TTC549 (cell line): ENCODE measurements at regions not wholly inside any gene's neighbourhood (a gene's known extent, or its start where the extent isn't known, plus 50 kb on each side); places are given as distances from the start of the nearest gene placed in this dataset.
"Not testable (repeated sequence)": the region's sequence is repeated elsewhere in the genome, so short reads cannot be mapped to it uniquely, and the experiment has no call there.

Experiments used
- FAIRE-seq: peaks from 2 replicates; lab custom pipeline; 2012; peaks lifted over from hg19 to GRCh38; lab: Jason Lieb, UNC

DNA sequence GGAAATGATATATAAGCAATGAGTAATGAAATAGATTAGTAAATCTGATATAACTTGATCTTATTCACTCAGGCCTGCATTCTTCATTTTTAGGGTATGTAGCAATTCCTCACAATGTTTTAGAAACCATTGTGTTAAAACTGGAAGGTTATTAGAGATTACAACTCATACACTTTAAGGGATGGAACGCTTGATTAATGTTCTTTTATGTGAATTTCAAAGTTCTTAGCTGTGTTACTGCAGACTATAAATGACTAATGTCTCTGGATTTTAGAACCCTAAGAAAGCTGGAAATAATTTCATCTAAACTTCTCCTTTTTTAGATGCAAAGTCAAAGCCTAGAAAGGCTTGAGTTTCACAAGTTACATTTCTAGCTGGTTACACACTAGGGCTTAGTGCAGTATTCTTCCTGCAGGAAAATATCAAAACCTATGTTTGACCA, 148.2 kb upstream of the CLEC14A start:
- no peak for FAIRE-seq

DNA sequence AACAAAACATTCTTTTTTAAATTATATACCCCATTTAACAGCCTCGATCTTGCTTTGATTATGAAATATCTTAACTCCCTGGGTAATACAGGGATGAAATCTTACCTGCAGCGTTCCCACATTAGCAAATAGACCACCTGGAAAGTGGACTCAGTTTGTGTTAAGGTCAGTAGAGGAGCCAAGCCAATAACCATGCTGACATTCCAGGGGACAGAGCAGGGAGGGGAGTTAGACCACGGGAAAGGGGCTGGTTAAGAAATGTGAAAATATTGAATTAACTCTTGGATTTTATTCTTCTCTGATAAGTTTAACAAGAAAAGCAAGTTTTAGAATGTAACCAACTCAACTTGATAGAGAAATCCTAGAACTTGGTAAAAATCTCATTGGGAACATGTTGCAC, 144.9 kb upstream of the CLEC14A start:
- no peak for FAIRE-seq

DNA sequence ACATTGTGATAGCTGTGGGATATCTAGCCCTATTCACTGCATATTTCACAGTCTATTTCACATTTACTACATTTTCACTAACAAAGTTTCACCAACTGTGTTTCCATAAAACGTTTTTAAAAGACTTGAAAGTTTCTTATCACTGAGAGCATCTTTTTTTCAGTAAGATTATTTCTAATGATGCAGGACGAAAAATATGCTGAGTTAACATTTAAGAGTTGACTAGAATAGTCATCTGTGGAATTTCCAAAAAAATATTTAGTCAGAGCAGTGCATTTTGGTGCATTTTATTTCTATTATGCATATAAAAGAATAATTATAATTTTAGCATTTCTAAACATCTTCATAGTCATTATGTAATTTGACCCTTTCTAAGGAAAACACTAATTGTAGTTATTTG, 143.8 kb upstream of the CLEC14A start:
- FAIRE-seq, result no peak

DNA sequence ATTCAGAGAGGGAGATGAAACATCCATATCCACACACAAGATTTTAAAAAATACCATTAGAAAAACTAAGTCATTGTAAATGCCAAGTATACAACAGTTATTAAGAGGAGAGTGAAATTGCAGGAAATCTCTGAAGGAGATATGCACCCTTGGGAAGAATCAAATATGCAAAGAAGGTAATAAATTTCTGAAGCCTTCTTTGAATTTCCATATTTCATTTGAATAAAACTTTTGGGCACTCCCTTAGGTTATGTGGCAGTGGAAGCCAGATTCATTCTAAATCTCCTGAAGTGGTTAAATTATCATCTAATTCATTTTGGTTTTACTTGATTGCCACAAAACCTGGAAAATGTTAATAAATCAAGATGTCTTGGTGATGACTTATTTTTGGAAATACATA, 138.9 kb upstream of the CLEC14A start:
- no peak for FAIRE-seq

DNA sequence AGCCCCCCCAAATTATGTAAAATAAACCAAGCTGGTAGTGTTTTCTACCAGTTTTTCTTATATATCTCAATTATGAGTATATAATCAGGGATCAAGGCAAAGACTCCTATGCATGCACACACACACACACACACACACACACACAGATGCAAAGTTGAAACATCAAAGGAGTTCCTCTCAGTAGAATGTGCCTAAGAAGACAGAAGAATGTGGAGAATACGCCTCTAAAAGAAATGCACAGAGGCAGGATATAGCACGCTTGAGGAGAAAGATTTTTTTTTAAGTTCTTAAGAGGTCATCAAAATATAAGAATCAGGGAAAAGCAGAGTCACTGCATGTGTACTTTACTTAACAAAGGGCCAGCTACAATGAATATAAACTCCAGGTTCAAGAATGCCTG, 138.2 kb upstream of the CLEC14A start:
- no peak for FAIRE-seq

DNA sequence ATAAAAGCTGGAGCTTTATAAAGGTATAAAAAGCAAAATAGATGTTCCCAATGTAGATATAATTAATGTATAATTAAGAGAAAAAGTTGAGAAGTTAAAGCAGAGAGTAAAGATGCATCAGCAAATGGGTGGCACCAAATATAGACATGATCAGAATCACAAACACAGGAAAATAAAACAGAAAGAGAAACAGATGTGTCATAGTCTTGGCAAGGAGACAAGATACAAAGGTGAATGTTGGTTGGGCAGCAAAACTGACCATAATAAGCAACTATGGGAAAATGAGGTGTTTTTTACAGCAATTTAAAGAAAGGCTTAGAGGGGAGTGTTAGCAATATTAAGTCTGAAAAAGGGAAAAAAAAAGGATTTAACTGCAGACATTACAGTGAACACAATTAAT, 135.4 kb upstream of the CLEC14A start:
- no peak for FAIRE-seq

DNA sequence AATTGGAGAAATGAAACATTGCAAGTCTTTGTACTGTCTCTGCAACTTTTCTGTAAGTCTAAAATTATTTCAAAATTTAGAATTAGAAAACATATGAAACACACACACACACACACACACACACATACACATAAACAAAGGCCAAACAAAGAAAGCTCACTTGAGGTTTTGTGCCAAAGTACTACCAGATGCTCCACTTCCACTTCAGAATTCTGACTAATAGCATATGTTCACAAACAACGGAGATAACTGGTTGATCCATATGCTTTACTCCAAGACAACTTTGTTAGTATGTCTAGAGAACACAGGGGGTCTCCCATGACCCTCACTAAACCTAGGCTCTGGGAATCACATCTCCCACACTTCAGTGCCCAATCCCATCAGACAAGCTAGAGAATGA, 133.8 kb upstream of the CLEC14A start:
- FAIRE-seq, result no peak

DNA sequence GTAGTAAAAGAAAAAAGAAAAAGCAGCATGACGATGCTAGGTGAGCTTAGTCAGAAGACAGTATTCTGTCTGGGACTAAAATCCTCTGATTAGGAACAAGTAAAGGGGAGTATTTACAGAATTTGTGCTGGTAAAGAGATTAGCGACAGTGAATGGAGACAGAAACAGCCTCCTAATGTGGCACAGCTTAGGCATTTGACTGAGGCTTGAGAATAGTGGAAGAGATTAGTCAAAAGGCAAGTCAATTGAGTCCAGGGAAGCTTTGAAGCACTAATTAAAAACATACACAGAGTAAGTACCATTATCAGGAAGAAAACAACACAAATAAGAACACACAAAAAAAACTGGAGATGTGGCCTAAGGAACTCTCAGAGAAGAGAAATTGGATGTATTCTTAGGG, 131.9 kb upstream of the CLEC14A start:
- FAIRE-seq, result no peak

DNA sequence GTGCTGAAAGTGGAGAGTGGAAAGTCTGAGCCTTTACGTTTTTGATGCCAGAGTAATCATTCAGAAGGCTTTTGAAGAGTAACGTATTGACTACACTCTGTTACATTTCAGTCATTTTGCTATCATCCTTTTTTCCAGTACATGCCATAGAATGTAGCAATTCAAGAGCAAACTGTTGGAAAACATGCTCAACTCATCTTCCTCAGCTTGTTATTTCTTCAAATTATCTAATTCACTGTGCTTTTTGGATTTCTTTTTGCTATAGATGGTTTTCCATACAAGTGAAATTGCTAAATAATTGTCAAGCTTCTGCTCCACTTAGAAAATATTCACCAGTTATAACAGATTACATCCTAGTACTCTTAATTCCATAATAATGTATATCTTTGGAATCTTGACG, 129.9 kb upstream of the CLEC14A start:
- FAIRE-seq, result no peak

DNA sequence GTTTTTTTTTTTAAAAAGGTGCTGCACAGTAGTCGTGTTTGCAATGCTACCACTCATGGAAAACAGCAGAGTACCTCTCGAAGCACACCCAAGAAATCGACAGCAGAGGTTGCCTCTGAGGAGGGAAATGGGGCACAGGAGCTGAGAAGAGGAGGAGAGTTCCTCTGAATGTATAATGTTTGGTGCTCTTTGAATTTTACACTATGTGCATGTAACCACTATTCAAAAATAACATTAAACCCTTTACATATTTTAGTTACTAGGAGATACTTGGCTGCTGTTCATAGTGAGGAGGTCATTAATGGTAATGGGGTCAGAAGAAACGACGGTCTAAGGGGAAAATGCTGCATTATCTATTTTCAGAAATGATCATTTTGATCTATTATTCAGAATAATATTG, 129.4 kb upstream of the CLEC14A start:
- no peak for FAIRE-seq

DNA sequence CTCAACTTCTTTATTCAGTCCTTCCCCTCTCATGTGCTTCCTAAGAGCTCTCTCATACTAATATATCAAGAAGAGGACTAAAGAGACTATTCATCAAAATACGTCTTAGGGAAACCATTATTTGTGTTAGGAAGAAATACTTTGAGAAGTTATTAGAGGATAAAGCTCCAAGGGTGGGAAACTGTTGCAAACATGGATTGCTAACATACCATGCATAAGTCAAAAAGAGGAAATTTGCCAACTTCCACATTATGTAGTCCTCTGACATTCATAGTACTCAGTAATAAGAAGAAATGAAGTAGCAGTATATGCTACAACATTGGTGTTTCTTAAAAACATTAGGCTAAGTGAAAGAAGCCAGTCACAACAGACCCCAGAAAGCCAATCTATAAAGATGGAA, 128.8 kb upstream of the CLEC14A start:
- no peak for FAIRE-seq

DNA sequence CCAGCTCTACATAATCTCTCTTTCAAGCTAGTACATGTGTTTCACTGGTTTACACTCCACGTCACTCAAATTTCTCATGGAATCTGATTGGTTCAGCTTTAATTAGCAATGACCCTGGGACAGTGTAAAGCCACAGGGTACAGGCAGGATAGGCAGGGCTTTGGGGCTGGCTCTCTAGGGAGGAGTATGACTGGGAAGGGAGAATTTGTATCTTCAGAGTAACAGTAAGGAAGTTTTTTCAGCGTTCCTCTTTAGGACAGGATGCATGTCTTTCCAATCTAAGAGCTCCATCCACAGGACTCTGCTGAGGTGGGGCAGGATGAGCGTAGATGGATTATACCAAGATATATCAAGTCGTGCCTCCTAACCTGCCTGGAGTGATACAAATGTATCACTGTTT, 112.0 kb upstream of the CLEC14A start:
- no peak for FAIRE-seq

DNA sequence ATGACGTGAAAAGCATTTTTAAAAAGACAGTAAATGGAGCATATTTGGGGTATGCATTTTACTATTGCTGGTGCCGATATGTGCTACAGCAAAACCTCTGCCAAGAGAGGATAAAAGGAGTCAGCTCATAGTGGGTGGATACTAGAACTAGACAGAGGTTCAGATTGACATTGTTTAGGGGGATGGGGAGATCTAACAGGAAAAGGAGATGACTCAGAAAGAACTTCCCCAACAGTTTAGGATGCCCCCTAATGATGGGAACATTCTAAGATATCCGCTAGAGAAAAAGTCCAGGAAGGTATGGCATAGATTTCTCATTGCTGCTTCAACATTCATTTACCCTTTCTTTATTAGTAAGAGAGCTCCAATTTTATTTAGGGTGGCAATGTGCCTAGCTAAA, 110.5 kb upstream of the CLEC14A start:
- no peak for FAIRE-seq

DNA sequence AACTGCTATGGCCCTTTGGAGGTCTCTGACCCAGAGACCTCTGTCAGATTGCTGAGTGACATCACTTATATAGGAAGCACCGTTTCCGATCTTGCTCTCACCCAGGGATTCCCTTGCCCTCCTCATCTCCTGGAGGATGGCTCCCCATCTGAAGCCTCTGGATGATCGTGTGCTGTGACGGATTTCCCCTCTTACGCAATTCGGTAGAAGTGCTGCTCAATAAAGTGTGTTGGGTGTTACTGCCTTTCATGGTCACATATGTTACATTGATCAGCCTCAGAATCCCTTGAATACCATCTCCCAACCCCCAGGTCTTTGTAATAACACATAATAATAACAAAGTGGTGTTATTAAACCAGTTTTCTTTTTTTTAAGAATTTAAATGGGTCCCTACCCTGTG, 107.3 kb upstream of the CLEC14A start:
- FAIRE-seq, result no peak

DNA sequence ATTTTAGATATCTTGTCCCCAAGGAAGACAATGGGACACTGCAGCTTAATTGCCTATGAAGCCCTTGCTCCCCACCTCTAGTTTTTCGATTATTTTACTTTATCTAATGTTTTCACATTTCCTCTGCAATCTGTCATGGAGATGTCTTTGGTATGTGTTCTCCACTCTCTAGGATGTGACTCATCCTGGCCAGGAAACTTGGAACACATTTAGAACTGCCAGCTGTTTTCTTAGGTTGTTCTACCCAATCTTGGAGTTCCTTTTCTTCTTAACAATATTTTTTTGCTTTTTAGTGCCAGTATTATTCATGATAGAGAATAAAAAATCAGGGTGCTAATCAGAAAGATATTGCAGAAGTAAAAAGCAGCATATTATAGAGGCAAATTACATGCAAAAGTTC, 101.7 kb upstream of the CLEC14A start:
- no peak for FAIRE-seq

DNA sequence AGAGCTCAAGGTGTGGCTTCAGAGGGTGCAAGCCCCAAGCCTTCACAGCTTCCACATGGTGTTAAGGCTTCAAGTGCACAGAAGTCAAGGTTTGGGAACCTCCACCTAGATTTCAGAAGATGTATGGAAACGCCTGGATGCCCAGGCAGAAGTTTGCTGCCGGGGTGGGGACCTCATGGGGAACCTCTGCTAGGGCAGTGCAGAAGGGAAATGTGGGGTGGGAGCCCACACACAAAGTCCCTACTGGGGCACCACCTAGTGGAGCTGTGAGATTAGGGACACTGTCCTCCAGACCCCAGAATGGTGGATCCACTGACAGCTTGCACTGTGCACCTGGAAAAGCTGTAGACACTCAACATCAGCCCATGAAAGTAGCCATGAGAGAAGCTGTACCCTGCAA, 99.6 kb upstream of the CLEC14A start:
- not testable (repeated sequence) for FAIRE-seq

DNA sequence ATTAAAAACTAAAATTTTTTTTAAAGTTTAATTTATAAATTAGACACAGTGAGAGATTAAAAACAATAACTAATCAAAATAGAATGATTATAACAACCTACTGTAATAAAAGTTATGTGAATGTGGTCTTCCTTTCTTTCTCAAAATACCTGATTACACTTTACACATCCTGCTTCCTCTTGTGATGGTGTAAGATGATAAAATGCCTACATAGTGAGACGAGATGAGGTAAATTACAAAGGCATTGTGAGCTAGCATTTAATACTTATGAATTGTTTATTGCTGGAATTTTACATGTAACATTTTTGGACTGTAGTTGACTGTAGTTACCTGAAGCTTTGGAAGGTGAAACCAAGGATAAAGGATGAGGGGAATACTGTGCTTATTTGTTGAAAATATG, 94.2 kb upstream of the CLEC14A start:
- no peak for FAIRE-seq

DNA sequence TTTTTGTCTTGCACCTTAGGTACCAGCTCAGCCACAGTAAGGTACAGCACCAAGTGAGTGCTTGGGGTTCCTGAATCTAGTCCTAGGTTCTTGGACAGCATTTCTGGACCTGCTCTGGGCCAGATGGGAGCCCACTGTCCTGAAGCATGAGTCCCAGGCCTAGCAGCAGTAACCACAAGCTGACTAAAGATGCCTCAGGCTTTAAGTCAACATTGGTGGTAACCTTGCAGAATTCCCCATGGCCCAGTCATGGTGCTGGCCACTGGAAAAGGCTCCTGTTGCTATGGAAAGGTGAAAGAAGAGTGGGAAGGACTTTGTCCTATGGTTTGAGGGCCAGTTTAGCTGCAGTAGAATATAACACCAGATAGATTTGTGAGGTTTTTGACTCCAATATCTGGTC, 86.9 kb upstream of the CLEC14A start:
- FAIRE-seq, result no peak

DNA sequence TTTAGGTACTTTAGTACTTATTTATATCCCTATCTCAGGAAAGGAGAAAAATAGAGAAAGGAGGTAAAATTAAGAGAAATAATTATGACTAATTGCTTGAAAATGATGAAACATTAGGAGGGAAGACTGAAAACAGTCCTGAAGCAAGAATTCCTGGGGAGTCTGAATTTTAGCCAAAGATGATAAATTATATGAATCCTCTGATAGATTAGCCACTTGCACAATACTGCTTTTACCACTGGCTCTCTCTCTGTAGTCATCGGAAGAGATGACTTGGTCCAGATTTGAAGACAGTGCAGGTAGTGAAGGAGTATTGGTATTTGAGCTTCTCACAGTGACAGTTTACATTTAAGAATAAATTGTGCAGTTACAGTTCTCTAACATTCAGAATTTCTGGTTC, 83.8 kb upstream of the CLEC14A start:
- FAIRE-seq, result no peak

DNA sequence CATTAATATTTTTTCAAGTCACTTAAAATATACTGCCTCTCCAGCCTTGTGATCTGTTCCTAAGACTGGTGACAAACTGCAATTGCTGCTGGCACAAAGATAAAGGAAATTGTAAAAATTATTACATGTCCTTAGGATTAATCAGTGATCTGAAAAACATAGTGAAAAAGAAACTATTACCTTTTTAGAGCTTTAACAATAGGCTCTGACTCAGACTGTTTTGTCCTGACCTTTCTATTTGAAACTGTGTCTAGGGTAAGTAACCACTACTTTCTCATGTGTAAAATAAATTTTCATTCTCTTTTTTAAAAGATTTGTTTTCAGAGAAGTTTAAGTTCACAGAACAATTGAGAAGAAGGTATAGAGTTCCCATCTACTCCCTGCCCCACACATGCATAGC, 80.4 kb upstream of the CLEC14A start:
- FAIRE-seq, result no peak

DNA sequence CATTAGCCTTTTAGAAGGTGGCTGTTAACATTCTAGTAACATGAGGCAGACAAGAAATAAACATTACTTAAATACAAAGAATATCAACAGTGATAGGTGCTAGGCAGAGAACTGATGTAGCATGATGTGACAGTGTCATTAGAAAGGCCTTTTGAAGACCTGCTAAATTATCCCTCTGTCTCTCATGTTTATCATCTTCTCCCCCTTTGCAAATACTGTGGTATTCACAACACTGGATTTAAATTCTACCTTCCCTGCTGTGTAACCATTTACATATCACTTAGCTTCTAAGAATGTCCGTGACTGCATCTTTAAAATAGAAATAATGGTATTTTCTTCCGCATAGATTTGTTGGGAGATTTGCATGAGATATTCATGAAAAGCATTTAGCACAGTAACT, 74.4 kb upstream of the CLEC14A start:
- no peak for FAIRE-seq

DNA sequence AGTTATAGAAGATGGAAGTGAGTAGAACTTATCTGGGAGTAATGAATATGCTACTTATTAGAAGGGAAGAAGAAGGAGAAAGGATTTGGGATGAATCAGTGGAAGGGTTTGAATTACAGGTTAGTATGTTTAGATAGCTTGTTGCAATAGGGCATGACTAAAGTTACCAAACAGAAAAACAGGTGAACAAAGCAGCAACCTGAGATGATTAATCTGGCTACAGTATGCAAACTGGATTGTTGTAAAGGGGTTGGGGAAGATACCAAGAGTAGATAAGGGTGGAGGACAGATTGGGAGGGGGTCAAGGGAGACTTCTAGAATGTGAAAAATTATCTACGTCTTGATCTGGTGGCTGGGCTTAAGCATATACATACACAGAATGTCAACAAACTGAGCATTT, 73.4 kb upstream of the CLEC14A start:
- FAIRE-seq, result no peak

DNA sequence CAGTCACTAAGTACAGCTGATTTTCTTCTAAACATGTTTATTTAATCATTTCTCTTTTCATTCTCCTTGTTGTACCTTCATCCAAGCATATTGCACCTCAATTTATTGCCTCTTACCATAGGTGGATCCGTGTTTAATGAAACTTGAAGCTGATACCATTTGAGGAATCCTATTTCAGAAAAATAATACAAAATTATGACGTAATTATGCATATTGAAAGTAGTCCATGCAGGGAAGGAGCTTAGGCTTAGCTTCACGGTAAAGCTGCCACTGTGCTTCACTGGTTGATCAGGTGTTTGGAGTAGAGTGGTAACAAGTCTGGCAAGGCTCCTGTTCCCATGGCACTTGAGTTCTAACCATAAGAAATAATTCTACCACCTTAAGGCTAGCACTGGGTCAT, 61.0 kb upstream of the CLEC14A start:
- no peak for FAIRE-seq

DNA sequence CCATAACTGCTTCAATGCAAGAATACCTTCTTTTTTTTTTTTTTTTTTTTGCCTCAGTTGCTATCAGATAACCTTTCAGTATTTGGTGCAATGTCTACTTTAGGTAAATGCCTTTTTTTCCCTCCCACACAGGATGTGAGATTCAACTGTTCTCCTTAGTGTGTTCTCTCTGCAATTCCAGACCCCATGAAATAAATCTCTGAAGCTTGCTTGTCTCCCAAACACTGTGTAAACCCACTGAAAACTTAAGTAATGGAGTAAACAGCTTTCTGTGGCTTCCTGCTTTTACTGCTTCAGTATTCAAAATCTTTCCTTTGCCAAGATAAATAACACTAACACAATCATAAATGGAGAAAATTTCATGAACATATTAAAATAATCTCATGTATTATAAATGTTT, 55.8 kb upstream of the CLEC14A start:
- FAIRE-seq, result no peak

DNA sequence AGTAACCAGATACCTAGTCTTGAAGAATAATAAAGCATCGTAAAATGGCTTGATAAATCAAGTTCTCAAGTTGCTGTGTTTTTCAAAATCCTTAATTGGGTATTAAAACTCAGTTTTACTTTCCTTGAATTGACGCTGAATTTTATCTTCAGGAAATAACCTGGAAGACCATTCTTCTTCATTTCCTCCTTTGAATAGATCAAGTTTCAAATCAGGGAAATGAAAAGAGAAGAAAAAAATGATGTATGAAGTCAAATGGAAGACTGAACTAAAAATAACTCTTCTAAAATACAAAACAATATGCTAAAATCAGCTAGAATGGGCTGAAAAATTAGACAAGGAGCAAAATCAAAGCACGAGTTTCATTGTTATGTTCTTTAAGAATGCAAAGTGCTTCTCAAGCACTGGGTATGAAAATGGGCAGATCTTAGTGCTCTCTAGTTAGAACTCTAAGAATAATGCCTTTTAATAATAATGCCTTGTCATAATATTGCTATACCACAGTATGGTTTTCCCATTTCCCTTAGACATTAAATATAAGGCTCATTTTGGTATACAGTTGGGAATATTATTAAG, 54.6 kb upstream of the CLEC14A start:
- no peak for FAIRE-seq
